Immature natural killer cell (primary cell): ENCODE measurements at regions not wholly inside any gene's neighbourhood (a gene's known extent, or its start where the extent isn't known, plus 50 kb on each side); places are given as distances from the start of the nearest gene placed in this dataset.

Source experiments
- DNase-seq, 3 donors: peaks; one replicate each; pipeline ENCODE4 v3.0.0; 2022; ENCODE audit warnings: mixed read lengths in 1 of 3
- H3K27ac Mint-ChIP-seq, 6 donors: one replicate each; pipeline ENCODE4 v1.8.0; 2020; ENCODE audit warnings: mixed read lengths in 6 of 6, mild to moderate bottlenecking in 5 of 6, inconsistent platforms in 4 of 6, moderate library complexity in 3 of 6
- H3K27me3 Mint-ChIP-seq, 3 donors: one replicate each; pipeline ENCODE4 v1.8.0; 2020 to 2021; ENCODE audit warnings: low read depth in 3 of 3, mild to moderate bottlenecking in 3 of 3, mixed read lengths in 3 of 3, moderate library complexity in 3 of 3, inconsistent platforms in 1 of 3
- H3K36me3 Mint-ChIP-seq, 3 donors: one replicate each; pipeline ENCODE4 v1.8.0; 2020; ENCODE audit warnings: mixed read lengths in 3 of 3, inconsistent platforms in 2 of 3, mild to moderate bottlenecking in 2 of 3
- H3K4me1 Mint-ChIP-seq, 2 donors: one replicate each; pipeline ENCODE4 v1.8.0; 2020; ENCODE audit warnings: inconsistent platforms in 2 of 2, mild to moderate bottlenecking in 2 of 2, mixed read lengths in 2 of 2, moderate library complexity in 1 of 2
- H3K4me3 Mint-ChIP-seq, 5 donors: one replicate each; pipeline ENCODE4 v1.8.0; 2020; ENCODE audit warnings: mild to moderate bottlenecking in 5 of 5, mixed read lengths in 5 of 5, inconsistent platforms in 3 of 5, moderate library complexity in 3 of 5
- H3K9me3 Mint-ChIP-seq, 6 donors: one replicate each; pipeline ENCODE4 v1.8.0; 2020; ENCODE audit warnings: mild to moderate bottlenecking in 6 of 6, mixed read lengths in 6 of 6, inconsistent platforms in 4 of 6, moderate library complexity in 3 of 6

DNA sequence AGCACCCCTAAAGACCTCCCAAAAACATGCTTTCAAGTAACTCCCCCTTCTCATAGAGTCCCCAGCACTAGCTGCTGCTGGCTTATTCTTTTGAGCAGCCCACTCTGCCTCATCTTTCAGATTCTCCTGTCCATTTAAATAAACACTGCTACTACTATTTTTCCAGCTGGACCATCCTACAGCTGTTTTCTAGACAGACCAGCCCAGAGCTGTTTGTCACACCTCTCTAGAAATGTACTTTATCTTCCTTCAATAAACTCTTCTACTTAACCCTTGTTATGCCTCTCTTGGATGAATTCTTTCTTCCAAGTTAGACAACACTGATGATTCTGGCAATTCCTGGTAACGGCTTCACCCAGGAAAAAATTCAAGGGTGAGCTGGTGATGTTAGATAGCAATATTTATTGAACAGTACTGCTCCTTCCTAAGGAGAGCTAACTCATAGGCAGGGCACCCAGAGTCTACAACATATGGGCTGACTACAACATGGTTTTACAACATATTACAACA, 995.7 kb downstream of the LRFN5 start:
- DNase-seq, result no peak
- no peaks in the 10 kb centered on the region for H3K4me1 Mint-ChIP-seq
- peaks cover 4 to 50% (median 21%) of the 10 kb centered on the region in 6 donors for H3K9me3 Mint-ChIP-seq
- H3K4me3 Mint-ChIP-seq, result no peak overlapping the region
- no peaks in the 10 kb centered on the region for H3K27me3 Mint-ChIP-seq
- H3K27ac Mint-ChIP-seq, result no peak overlapping the region
- H3K36me3 Mint-ChIP-seq, result no peaks in the 10 kb centered on the region

DNA sequence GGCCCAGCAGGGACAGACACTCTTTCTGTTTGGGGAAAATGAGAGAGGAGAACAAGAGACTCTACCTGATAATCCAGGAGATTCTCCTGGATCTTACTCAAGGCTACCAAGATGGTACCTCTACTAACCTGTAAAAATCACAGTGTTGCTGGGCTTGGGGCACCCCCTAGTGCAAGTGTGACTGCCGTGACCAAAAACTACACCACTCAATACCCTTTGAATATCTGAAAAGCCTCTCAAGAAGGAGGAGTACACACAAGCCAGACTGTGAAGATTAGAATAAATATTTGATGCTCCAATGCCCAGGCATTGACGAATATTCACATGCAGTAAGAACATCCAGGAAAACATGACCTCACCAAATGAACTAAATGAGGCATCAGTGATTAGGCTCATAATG, 965.4 kb downstream of the LRFN5 start:
- no peak overlapping the region for H3K4me3 Mint-ChIP-seq
- peaks cover 0 to 3% (median 0%) of the 10 kb centered on the region in 3 donors for H3K27me3 Mint-ChIP-seq
- H3K36me3 Mint-ChIP-seq, result peaks cover 0 to 5% (median 0%) of the 10 kb centered on the region in 3 donors
- H3K4me1 Mint-ChIP-seq, result no peaks in the 10 kb centered on the region
- no peak for DNase-seq
- no peak overlapping the region for H3K27ac Mint-ChIP-seq
- H3K9me3 Mint-ChIP-seq, result peaks cover 15 to 60% (median 51%) of the 10 kb centered on the region in 6 donors

DNA sequence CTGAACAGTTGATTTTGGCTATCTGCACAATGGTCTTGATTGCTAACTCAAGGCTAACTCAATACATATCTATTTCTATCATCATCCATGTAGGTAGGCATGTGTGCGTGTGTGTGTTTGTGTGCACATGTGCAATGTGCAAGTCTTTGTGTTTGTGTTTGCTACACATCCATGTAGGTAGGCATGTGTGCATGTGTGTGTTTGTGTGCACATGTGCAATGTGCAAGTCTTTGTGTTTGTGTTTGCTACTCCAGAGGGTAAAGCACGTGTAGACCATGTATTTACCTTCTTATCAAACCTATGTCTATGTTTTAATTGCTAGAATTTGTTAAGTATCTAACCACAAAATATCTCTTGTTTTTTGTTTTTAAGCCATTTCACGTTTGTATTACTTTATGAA, 962.6 kb downstream of the LRFN5 start:
- H3K27ac Mint-ChIP-seq, result no peak overlapping the region

DNA sequence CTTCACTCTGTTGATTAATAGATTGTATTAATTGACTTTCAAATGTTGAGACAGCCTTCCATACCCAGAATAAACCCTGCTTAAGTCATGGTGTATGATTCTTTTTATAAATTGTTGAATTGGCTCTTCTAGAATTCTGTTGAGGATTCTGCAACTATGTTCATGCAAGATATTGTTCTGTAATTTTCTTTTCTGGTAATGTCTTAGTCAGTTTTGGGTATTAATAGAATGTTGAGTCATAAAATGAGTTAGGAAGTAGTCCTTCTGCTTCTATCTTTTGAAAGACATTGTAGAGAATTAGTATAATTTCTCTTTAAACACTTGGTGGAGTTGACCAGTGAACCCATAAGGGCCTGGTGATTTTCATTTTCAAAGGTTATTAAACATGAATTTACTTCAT, 958.9 kb downstream of the LRFN5 start:
- Mint-ChIP-seq H3K27ac (no peak overlapping the region), H3K4me1 (no peaks in the 10 kb centered on the region), H3K36me3 (no peaks in the 10 kb centered on the region), H3K9me3 (peaks cover 4 to 48% (median 19%) of the 10 kb centered on the region in 6 donors), H3K27me3 (no peaks in the 10 kb centered on the region), H3K4me3 (no peak overlapping the region)
- no peak for DNase-seq

More for the DNA sequence above, 962.6 kb downstream of the LRFN5 start:
- H3K9me3 Mint-ChIP-seq, result peaks cover 9 to 61% (median 31%) of the 10 kb centered on the region in 6 donors
- no peaks in the 10 kb centered on the region for H3K27me3 Mint-ChIP-seq
- H3K4me1 Mint-ChIP-seq, result no peaks in the 10 kb centered on the region
- no peak overlapping the region for H3K4me3 Mint-ChIP-seq
- no peak for DNase-seq
- H3K36me3 Mint-ChIP-seq, result peaks cover 0 to 5% (median 0%) of the 10 kb centered on the region in 3 donors

DNA sequence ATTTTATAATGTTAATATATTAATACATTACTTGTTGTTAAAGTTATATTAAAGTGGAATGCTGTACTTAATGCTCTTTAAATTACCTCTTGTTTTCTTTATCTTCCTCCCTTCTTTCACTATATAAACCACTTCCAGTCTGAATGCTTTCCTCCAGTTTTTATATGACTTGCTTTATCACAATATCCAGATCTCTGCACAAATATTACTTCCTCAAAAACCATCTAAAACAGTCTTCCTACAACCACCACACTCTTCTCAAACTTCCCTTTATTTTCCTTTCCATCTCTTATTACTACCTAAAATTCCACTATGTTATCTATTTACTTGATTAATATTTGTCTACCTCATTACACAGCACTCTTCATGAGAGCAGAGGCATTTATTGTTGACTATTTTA, 956.6 kb downstream of the LRFN5 start:
- Mint-ChIP-seq H3K9me3 (peaks cover 8 to 48% (median 13%) of the 10 kb centered on the region in 6 donors), H3K27me3 (peaks cover 0 to 2% (median 1%) of the 10 kb centered on the region in 3 donors), H3K4me1 (no peaks in the 10 kb centered on the region), H3K36me3 (no peaks in the 10 kb centered on the region), H3K4me3 (no peak overlapping the region), H3K27ac (no peak overlapping the region)
- DNase-seq, result no peak

DNA sequence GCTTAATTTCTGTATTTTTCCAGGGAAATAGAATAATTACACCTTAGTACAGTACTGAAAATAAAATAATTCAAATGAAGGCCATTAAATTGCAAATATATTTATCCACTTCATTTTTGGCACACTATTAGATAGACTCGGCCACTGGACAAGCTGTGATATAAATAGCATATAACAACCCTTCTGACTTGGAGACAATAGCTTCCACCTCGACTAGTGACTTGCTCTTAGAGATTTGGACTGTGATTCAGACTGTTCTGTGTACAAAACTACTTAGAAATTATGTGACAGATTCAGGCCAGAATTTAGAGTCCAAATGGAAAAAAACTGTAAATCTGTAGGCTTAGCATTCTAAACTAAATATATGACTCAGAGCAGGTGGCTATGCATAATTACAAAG, 949.9 kb downstream of the LRFN5 start:
- no peak for DNase-seq
- Mint-ChIP-seq H3K9me3 (peaks cover 4 to 43% (median 20%) of the 10 kb centered on the region in 6 donors), H3K4me3 (no peak overlapping the region), H3K4me1 (no peaks in the 10 kb centered on the region), H3K36me3 (peaks cover 0 to 4% (median 0%) of the 10 kb centered on the region in 3 donors), H3K27me3 (peaks cover 0 to 2% (median 1%) of the 10 kb centered on the region in 3 donors), H3K27ac (no peak overlapping the region)

DNA sequence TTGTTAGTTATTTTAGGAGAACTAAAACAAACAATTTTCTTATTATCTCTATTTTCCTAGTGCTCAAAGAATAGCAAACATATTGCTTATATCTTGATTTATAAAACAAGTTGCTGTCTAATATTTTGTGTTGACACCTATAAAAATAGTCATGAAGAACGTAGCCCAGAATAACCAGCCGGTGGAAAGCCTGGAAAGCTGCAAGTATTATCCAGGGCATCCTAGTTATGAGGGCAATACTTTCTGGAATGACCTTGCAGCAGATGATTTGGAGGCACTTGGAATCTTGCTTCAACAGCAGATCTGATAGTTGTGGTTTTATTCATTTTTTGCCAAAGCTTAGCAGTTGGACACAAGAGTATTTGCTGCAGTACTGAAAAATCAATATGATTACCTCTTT, 948.7 kb downstream of the LRFN5 start:
- no peak overlapping the region for H3K4me3 Mint-ChIP-seq
- H3K27ac Mint-ChIP-seq, result no peak overlapping the region
- no peaks in the 10 kb centered on the region for H3K4me1 Mint-ChIP-seq
- DNase-seq, result no peak
- H3K36me3 Mint-ChIP-seq, result peaks cover 0 to 4% (median 0%) of the 10 kb centered on the region in 3 donors
- H3K27me3 Mint-ChIP-seq, result peaks cover 0 to 4% (median 1%) of the 10 kb centered on the region in 3 donors
- H3K9me3 Mint-ChIP-seq, result peaks cover 10 to 48% (median 23%) of the 10 kb centered on the region in 6 donors

DNA sequence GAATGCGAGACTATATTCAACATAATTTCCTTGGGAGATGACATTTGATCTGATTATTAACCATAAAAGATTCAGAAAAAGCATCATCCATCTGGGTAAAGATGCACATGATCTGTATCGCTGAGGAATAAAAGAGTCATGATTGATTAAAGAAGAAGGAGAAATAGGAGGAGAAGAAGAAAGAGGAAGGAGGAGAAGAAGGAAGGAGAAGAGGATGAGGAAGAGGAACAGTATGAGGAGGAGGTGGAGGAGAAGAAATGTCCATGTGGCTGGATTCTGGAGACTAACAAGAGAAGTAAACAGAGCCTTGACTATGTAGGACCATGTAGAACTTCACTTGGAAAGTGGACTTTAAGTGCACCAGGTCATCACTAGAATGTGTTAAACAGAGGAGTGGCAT, 947.4 kb downstream of the LRFN5 start:
- Mint-ChIP-seq H3K27ac (no peak overlapping the region), H3K4me3 (no peak overlapping the region), H3K27me3 (peaks cover 0 to 4% (median 1%) of the 10 kb centered on the region in 3 donors), H3K9me3 (peaks cover 13 to 53% (median 27%) of the 10 kb centered on the region in 6 donors), H3K36me3 (peaks cover 0 to 4% (median 0%) of the 10 kb centered on the region in 3 donors), H3K4me1 (no peaks in the 10 kb centered on the region)
- DNase-seq, result no peak

DNA sequence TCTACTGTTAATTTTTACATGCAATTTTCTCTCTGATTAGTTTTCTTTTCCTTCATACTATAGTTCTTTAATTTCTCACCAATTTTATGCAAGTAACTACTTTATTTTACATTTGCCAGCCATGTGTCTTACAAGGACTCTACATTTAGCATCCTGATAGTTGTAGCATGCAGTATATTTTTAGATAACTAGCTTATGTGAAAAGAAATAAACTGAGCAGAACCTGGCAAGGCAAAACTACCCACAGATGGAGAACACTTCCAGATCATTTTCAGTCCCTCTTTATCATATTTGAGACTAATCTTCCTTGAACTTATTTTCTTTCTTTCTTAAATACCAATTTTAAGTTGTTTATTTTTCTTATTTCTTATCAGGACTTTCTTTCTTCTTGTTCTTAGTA, 943.6 kb downstream of the LRFN5 start:
- Mint-ChIP-seq H3K27ac (no peak overlapping the region), H3K36me3 (peaks cover 0 to 4% (median 0%) of the 10 kb centered on the region in 3 donors), H3K27me3 (peaks cover 0 to 1% (median 1%) of the 10 kb centered on the region in 3 donors), H3K4me3 (no peak overlapping the region), H3K4me1 (no peaks in the 10 kb centered on the region), H3K9me3 (peaks cover 20 to 51% (median 35%) of the 10 kb centered on the region in 6 donors)
- no peak for DNase-seq

DNA sequence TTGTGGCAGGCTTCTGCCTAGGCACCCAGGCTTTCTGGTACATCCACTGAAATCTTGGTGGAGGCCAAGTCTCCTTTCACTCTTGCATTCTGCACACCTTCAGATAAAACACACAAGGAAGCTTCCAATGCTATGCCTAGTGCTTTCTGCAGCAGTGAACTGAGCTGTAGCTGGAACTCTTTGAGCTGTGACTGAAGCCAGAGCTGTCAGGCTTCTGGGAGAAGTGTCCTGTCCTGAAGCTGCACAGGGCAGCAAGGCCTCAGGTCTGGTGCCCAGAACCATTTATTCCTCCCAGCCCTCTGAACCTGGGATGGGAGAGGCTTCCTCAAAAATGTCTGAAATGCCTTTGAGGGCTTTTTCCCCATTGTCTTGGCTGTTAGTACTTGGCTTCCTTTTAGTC, 941.7 kb downstream of the LRFN5 start:
- Mint-ChIP-seq H3K4me1 (no peaks in the 10 kb centered on the region), H3K4me3 (no peak overlapping the region), H3K36me3 (no peaks in the 10 kb centered on the region), H3K9me3 (peaks cover 22 to 55% (median 32%) of the 10 kb centered on the region in 6 donors), H3K27ac (no peak overlapping the region), H3K27me3 (peaks cover 0 to 1% (median 1%) of the 10 kb centered on the region in 3 donors)
- DNase-seq, result no peak

DNA sequence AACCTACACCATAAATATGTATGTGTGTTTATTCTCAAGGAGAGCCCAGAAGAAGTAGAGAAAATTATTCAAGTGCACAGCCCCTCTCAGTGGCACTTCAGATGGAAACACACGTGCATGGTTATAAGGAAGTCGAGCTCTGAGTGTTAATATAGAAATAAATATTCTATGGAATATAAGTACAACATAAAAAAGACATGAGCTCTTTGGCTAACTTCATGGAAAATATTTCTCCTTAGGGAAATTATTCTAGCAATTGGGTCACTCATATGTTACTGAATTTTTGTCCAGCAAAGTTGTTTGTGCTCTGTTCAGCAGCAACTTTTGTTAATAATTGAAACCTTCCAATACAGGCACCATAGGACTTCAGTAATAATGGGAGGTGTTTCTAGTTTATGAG, 939.0 kb downstream of the LRFN5 start:
- Mint-ChIP-seq H3K4me1 (no peaks in the 10 kb centered on the region), H3K27me3 (peaks cover 0 to 1% (median 0%) of the 10 kb centered on the region in 3 donors), H3K36me3 (no peaks in the 10 kb centered on the region), H3K4me3 (no peak overlapping the region), H3K9me3 (peaks cover 21 to 59% (median 32%) of the 10 kb centered on the region in 6 donors), H3K27ac (no peak overlapping the region)
- no peak for DNase-seq

DNA sequence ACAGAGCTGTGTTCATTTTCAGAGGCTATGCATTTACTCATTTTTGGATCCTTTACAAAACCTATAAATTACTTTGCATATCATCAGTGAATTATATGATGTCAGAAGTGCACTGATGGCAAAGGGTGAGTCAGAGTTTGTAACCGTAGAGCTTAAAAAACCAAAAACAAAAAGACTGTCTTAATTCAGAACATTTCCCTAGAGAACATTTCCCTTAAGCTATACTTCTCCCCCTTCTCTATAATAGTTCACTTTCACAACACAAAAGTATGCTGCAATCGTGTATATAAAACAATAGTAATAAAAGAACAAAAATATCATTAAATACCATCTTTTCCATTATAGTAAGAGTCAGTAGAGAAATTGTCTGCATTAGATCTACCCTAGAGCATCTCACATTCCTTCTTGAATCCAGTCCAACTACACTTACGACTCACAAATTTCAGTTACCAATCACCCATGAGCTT, 934.9 kb downstream of the LRFN5 start:
- Mint-ChIP-seq H3K27me3 (no peaks in the 10 kb centered on the region), H3K27ac (no peak overlapping the region), H3K36me3 (no peaks in the 10 kb centered on the region), H3K4me3 (no peak overlapping the region), H3K4me1 (no peaks in the 10 kb centered on the region), H3K9me3 (peaks cover 2 to 34% (median 26%) of the 10 kb centered on the region in 6 donors)
- no peak for DNase-seq

DNA sequence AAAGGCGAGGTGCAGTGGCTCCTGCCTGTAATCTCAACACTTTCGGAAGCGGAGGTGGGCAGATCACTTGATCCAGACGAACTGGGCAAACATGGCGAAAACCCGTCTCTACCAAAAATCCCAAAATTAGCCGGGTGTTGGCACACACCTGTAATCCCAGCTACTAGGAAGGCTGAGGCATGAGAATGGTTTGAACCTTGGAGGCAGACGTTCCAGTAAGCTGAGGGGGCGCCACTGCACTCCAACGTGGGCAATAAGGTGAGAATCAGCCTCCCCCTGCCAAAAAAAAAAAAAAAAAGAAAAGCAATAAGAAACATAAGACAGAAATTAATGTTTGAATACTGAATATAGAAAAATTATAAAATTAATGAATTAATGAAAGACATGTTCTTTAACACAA, 928.7 kb downstream of the LRFN5 start:
- Mint-ChIP-seq H3K9me3 (peaks cover 2 to 34% (median 19%) of the 10 kb centered on the region in 6 donors), H3K4me1 (no peaks in the 10 kb centered on the region), H3K27me3 (no peaks in the 10 kb centered on the region), H3K4me3 (no peak overlapping the region), H3K27ac (no peak overlapping the region), H3K36me3 (peaks cover 0 to 5% (median 0%) of the 10 kb centered on the region in 3 donors)
- DNase-seq, result no peak

DNA sequence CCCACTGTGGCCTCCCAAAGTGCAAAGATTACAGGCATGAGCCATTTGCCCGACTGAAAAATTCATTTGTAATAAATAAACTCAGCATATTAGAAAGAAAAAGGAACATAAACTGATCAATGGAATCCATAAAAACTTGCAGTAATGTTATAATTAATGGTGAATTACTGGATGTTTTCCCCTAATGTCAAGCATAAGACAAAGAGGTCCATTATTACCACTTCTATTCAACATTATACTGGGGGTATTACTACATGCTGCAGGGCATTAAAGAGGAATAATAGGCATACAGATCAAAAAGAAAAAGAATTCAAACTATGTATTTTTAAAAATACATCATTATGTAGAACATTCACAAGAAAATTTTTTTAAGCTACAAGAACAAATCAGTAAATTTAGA, 926.8 kb downstream of the LRFN5 start:
- no peaks in the 10 kb centered on the region for H3K27me3 Mint-ChIP-seq
- H3K36me3 Mint-ChIP-seq, result peaks cover 0 to 5% (median 0%) of the 10 kb centered on the region in 3 donors
- peaks cover 3 to 39% (median 24%) of the 10 kb centered on the region in 6 donors for H3K9me3 Mint-ChIP-seq
- H3K4me3 Mint-ChIP-seq, result no peak overlapping the region
- no peak for DNase-seq
- H3K27ac Mint-ChIP-seq, result no peak overlapping the region
- no peaks in the 10 kb centered on the region for H3K4me1 Mint-ChIP-seq

DNA sequence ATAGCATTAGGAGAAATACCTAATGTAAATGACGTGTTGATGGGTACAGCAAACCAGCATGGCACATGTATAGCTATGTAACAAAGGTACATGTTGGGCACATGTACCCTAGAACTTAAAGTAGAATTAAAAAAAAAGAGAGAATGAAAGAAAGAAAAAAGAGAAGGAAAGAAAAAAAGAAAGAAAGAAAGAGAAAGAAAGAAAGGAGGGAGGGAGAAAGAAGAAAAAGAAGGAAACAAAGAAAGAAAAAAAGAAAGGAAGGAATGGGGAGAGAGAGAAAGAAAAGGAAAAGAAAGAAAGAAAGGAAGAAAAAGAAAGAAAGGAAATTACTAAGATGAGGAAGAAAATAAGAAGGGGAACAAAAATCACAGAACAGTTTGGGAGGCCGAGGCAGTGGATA, 925.5 kb downstream of the LRFN5 start:
- Mint-ChIP-seq H3K9me3 (peaks cover 5 to 42% (median 20%) of the 10 kb centered on the region in 6 donors), H3K4me1 (no peaks in the 10 kb centered on the region), H3K36me3 (peaks cover 0 to 5% (median 0%) of the 10 kb centered on the region in 3 donors), H3K4me3 (no peak overlapping the region), H3K27me3 (no peaks in the 10 kb centered on the region), H3K27ac (no peak overlapping the region)
- DNase-seq, result no peak
